ENCODE measurements at regions not wholly inside any gene's neighbourhood (a gene's known extent, or its start where the extent isn't known, plus 50 kb on each side); places are given as distances from the start of the nearest gene placed in this dataset.

DNA sequence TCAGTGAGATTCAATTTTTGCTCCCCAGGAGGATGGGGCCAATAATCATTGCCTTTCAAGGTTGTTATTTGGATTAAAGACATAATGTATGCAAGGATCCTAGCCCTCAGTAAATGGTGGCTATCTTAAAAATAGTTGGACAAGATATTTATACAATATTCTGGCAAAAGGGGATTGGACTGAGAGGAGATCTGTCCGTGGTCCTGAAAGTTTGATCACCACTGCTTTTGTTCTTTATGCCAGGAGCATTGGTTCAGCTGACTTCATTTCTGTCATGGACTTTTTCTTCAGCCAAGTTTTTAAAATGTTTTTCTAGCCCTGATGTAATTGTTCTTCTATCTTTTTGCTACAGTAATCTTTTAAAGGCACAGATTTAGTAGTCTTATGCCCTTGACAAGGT, 70.2 kb upstream of the TCL1A start:
- no peak for ATAC-seq
- DNase-seq (ENCODE audit: low spot score) = peak; percentile 27
- ChIA-PET POLR2A (no interaction called here), CTCF (no interaction called here)
- H3K4me1 Mint-ChIP-seq = no peaks in the 10 kb centered on the region
- peaks cover 4% of the 10 kb centered on the region; the same call in 1 of the 2 replicates for H3K9me3 Mint-ChIP-seq
- no peak overlapping the region for H3K27ac Mint-ChIP-seq
- peaks cover 10% of the 10 kb centered on the region for H3K27me3 Mint-ChIP-seq (ENCODE audit: low read depth)
- no peaks in the 10 kb centered on the region for H3K36me3 Mint-ChIP-seq
- H3K4me3 Mint-ChIP-seq = no peak overlapping the region
- TF ChIP-seq ZSCAN18 (CRISPR knock-in tag; IDR thresholded peaks at IDR 0.05) (no peak), JUN (CRISPR knock-in tag; IDR thresholded peaks at IDR 0.05) (no peak), CREB1 (CRISPR knock-in tag; IDR thresholded peaks at IDR 0.05) (no peak), JAZF1 (CRISPR knock-in tag; IDR thresholded peaks at IDR 0.05) (no peak), ZNF317 (CRISPR knock-in tag; IDR thresholded peaks at IDR 0.05; ENCODE audit: borderline replicate concordance, low read depth) (no peak), GABPB1 (CRISPR knock-in tag; IDR thresholded peaks at IDR 0.05) (no peak), ERG (CRISPR knock-in tag; IDR thresholded peaks at IDR 0.05) (no peak)
- TF ChIP-seq, protein P1, sequence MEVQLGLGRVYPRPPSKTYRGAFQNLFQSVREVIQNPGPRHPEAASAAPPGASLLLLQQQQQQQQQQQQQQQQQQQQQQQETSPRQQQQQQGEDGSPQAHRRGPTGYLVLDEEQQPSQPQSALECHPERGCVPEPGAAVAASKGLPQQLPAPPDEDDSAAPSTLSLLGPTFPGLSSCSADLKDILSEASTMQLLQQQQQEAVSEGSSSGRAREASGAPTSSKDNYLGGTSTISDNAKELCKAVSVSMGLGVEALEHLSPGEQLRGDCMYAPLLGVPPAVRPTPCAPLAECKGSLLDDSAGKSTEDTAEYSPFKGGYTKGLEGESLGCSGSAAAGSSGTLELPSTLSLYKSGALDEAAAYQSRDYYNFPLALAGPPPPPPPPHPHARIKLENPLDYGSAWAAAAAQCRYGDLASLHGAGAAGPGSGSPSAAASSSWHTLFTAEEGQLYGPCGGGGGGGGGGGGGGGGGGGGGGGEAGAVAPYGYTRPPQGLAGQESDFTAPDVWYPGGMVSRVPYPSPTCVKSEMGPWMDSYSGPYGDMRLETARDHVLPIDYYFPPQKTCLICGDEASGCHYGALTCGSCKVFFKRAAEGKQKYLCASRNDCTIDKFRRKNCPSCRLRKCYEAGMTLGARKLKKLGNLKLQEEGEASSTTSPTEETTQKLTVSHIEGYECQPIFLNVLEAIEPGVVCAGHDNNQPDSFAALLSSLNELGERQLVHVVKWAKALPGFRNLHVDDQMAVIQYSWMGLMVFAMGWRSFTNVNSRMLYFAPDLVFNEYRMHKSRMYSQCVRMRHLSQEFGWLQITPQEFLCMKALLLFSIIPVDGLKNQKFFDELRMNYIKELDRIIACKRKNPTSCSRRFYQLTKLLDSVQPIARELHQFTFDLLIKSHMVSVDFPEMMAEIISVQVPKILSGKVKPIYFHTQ (CRISPR knock-in tag; IDR thresholded peaks at IDR 0.05) = no peak

GRCh38 chr14:95776798-95777534, 63.0 kb upstream of the TCL1A start:
- no peak overlapping the region for H3K4me3 Mint-ChIP-seq
- ATAC-seq (no peak), DNase-seq (ENCODE audit: low spot score) (no peak)
- TF ChIP-seq ZNF423 (CRISPR knock-in tag; IDR thresholded peaks at IDR 0.05) = peak; percentile 75
- no peak for TF ChIP-seq TCF7 (CRISPR knock-in tag; IDR thresholded peaks at IDR 0.05; ENCODE audit: low read depth)
- H3K27me3 Mint-ChIP-seq (ENCODE audit: low read depth) = peaks cover 25% of the 10 kb centered on the region
- POLR2A ChIA-PET = no interaction called here
- H3K9me3 Mint-ChIP-seq = peaks cover 4% of the 10 kb centered on the region; the same call in 1 of the 2 replicates
- H3K36me3 Mint-ChIP-seq = no peaks in the 10 kb centered on the region
- H3K27ac Mint-ChIP-seq = no peak overlapping the region
- CTCF ChIA-PET = interaction anchor here (0.8 kb wide), 1 partner anchor 217 kb away, joined by 4 read pairs; no protein-coding TSS in a partner anchor
- peaks cover 7% of the 10 kb centered on the region for H3K4me1 Mint-ChIP-seq

DNA sequence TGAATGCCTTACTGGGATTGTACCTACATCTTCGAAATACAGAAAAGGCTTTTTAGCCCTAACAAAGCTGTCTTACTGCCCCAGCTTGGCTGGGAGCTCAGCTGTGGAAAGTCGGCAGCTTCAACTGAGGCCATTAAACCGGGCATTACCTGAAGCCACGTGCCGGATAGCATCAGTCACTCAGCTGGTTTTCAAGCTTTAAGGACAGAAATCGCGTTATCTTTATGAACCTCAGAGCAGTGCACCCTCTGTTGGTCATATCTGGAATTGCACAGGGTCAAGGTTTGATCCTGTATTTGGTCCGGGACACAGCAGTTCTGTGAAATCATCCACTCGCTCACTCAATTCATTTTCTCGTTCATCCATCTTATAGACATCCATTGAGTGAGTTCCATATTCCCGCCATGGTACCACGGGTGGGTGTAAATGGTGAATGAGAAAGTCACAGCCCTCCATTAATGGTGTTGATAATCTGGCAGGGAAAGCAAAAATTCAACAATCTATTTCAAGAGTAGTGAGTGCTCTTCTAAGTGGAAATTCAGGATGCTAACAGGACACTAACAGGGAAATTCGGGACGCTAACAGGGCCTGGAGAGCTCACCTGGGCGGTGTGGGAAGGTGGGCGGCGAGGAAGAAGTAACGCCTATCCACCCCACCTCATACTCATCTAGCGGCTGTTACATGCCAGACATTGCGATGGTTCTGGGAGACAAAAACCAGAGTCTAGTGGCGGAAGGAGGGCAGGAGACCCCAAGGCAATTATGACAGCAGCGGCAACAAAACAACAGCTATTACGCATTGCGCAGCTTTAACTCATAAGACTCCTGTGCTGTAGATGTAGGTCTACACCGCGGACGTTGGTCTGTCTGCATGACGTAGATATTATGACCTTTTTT, 60.6 kb upstream of the TCL1A start:
- ATAC-seq (peak; percentile 51), DNase-seq (ENCODE audit: low spot score) (peak; percentile 76)
- no peak overlapping the region for H3K27ac Mint-ChIP-seq
- H3K4me1 Mint-ChIP-seq = peaks cover 10% of the 10 kb centered on the region
- H3K36me3 Mint-ChIP-seq = no peaks in the 10 kb centered on the region
- H3K9me3 Mint-ChIP-seq = no peaks in the 10 kb centered on the region
- ChIA-PET POLR2A (no interaction called here), CTCF (interaction anchor here (0.5 to 2.3 kb wide), 55 partner anchors 9 to 264 kb away, joined by 3 to 21 read pairs (median 3); partner anchors contain the start of genes GLRX5, TCL1B and TUNAR)
- H3K27me3 Mint-ChIP-seq (ENCODE audit: low read depth) = peaks cover 32% of the 10 kb centered on the region
- H3K4me3 Mint-ChIP-seq = no peak overlapping the region
- TF ChIP-seq, protein P2, sequence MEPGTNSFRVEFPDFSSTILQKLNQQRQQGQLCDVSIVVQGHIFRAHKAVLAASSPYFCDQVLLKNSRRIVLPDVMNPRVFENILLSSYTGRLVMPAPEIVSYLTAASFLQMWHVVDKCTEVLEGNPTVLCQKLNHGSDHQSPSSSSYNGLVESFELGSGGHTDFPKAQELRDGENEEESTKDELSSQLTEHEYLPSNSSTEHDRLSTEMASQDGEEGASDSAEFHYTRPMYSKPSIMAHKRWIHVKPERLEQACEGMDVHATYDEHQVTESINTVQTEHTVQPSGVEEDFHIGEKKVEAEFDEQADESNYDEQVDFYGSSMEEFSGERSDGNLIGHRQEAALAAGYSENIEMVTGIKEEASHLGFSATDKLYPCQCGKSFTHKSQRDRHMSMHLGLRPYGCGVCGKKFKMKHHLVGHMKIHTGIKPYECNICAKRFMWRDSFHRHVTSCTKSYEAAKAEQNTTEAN (CRISPR knock-in tag; IDR thresholded peaks at IDR 0.05) = peak; percentile 62; the same call in 1 of the 2 replicates
- peak; percentile 45; the same call in 1 of the 2 replicates for TF ChIP-seq USF2 (CRISPR knock-in tag; IDR thresholded peaks at IDR 0.05)
- peak; percentile 60 for TF ChIP-seq USF1 (CRISPR knock-in tag; IDR thresholded peaks at IDR 0.05)
- peak; percentile 37; the same call in 1 of the 2 replicates for TF ChIP-seq ETV6 (CRISPR knock-in tag; IDR thresholded peaks at IDR 0.05)
- TF ChIP-seq PREB (CRISPR knock-in tag; IDR thresholded peaks at IDR 0.05; ENCODE audit: borderline replicate concordance) = no peak
- TF ChIP-seq ZNF416 (CRISPR knock-in tag; IDR thresholded peaks at IDR 0.05) = no peak
- TF ChIP-seq FOXJ3 (CRISPR knock-in tag; IDR thresholded peaks at IDR 0.05; ENCODE audit: borderline replicate concordance) = no peak
- TF ChIP-seq, protein P3, sequence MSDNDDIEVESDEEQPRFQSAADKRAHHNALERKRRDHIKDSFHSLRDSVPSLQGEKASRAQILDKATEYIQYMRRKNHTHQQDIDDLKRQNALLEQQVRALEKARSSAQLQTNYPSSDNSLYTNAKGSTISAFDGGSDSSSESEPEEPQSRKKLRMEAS (CRISPR knock-in tag; IDR thresholded peaks at IDR 0.05) = peak; percentile 94
- TF ChIP-seq, protein P4, sequence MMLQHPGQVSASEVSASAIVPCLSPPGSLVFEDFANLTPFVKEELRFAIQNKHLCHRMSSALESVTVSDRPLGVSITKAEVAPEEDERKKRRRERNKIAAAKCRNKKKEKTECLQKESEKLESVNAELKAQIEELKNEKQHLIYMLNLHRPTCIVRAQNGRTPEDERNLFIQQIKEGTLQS (CRISPR knock-in tag; conservative IDR thresholded peaks at IDR 0.05) = no peak

Data from WTC11 (cell line).